A673 (cell line): ENCODE measurements at regions not wholly inside any gene's neighbourhood (a gene's known extent, or its start where the extent isn't known, plus 50 kb on each side); places are given as distances from the start of the nearest gene placed in this dataset.

Experiments used
- BruUV-seq: library from RNA; stranded (reverse); fragments of 400-500 nt; replicated peaks from 2 replicates; lab custom pipeline; 2021; lab: Mats Ljungman, UMichigan
- CTCF ChIA-PET: fragments of 300-600 bp; sonication (Branson Sonifier 250); formaldehyde crosslinking; loops from one replicate; lab custom pipeline; 2022; ENCODE audit warnings: antibody characterized with exemption; lab: Charles Lee
- POLR2A ChIA-PET: fragments of 300-600 bp; sonication (Branson Sonifier 250); formaldehyde crosslinking; loops from one replicate; lab custom pipeline; 2022; ENCODE audit warnings: antibody characterized with exemption; ENCODE audit not compliant: low non-redundant PET; lab: Charles Lee
- DNase-seq: peaks from one replicate; pipeline ENCODE4 v3.0.0-alpha.2; 2015; ENCODE audit warnings: low spot score
- H3K27ac ChIP-seq: fragments of 200-600 bp; sonication (generic); 2 replicates; pipeline ENCODE4 v1.5.1; 2016; ENCODE audit warnings: mixed run types, low read depth, mild to moderate bottlenecking, mixed read lengths, antibody characterized with exemption, low read length; ENCODE audit not compliant: poor library complexity, severe bottlenecking
- H3K27me3 ChIP-seq: fragments of 200-600 bp; sonication (generic); replicated peaks from 2 replicates; pipeline ENCODE4 v1.6.1; 2017; ENCODE audit warnings: mixed run types, low read depth, mild to moderate bottlenecking, mixed read lengths, antibody characterized with exemption, low read length; ENCODE audit not compliant: insufficient read depth, poor library complexity
- H3K36me3 ChIP-seq: fragments of 200-600 bp; sonication (generic); 2 replicates; pipeline ENCODE4 v1.6.1; 2016; ENCODE audit warnings: mixed run types, mild to moderate bottlenecking, mixed read lengths, antibody characterized with exemption, low read length; ENCODE audit not compliant: insufficient read depth, poor library complexity, severe bottlenecking
- H3K4me1 ChIP-seq: fragments of 200-600 bp; sonication (generic); 2 replicates; pipeline ENCODE4 v1.6.1; 2017; ENCODE audit warnings: mixed run types, mild to moderate bottlenecking, mixed read lengths, antibody characterized with exemption, low read length; ENCODE audit not compliant: insufficient read depth, poor library complexity, severe bottlenecking
- H3K4me3 ChIP-seq: fragments of 200-600 bp; sonication (generic); 2 replicates; pipeline ENCODE4 v1.5.1; 2016; ENCODE audit warnings: low read depth, mixed run types, mild to moderate bottlenecking, mixed read lengths, low read length; ENCODE audit not compliant: poor library complexity, severe bottlenecking
- H3K9me3 ChIP-seq: fragments of 200-600 bp; sonication (generic); 2 replicates; pipeline ENCODE4 v1.6.1; 2016; ENCODE audit warnings: mixed run types, low read depth, mild to moderate bottlenecking, mixed read lengths, antibody characterized with exemption, low read length; ENCODE audit not compliant: poor library complexity, severe bottlenecking
- CTCF ChIP-seq: fragments of 300-800, 200-600 bp; sonication (generic); conservative IDR thresholded peaks from 2 replicates; pipeline ENCODE4 v1.5.1; 2017; ENCODE audit warnings: low read depth, mild to moderate bottlenecking, antibody characterized with exemption, low read length, moderate library complexity, mixed read lengths
- EZH2 ChIP-seq: fragments of 200-600 bp; sonication (generic); IDR thresholded peaks from 2 replicates; pipeline ENCODE4 v1.6.1; 2017; ENCODE audit warnings: borderline replicate concordance, low read depth, mild to moderate bottlenecking, mixed read lengths, antibody characterized with exemption, low read length; ENCODE audit not compliant: poor library complexity, severe bottlenecking
- intact Hi-C: fragments of 100-400 bp; cut with micrococcal nuclease; formaldehyde crosslinking; loops from one replicate; pipeline ENCODE4 v1.10.0; 2022; ENCODE audit not compliant: unreplicated experiment

- H3K27ac ChIP-seq = no peak overlapping the region
- ChIA-PET POLR2A (no interaction called here), CTCF (no interaction called here)
- no peaks in the 10 kb centered on the region for H3K27me3 ChIP-seq
- no peaks in the 10 kb centered on the region for H3K9me3 ChIP-seq
- no peak for DNase-seq
- no peak overlapping the region for H3K4me3 ChIP-seq
- TF ChIP-seq EZH2 = no peak
- TF ChIP-seq CTCF = no peak
- H3K36me3 ChIP-seq = no peaks in the 10 kb centered on the region
- no peaks in the 10 kb centered on the region for H3K4me1 ChIP-seq
- intact Hi-C loops = no loop called here
- no TSS peak for BruUV-seq
These were observed 413.5 kb downstream of the GRIA2 start for GRCh38 chr4:157634057-157634456.

- Histone ChIP-seq H3K36me3 (no peaks in the 10 kb centered on the region), H3K9me3 (no peaks in the 10 kb centered on the region), H3K27me3 (no peaks in the 10 kb centered on the region), H3K4me3 (no peak overlapping the region), H3K4me1 (no peaks in the 10 kb centered on the region), H3K27ac (no peak overlapping the region)
- intact Hi-C loops = no loop called here
- no peak for DNase-seq
- POLR2A ChIA-PET = no interaction called here
- CTCF ChIA-PET = no interaction called here
- TF ChIP-seq EZH2 (no peak), CTCF (no peak)
- BruUV-seq = no TSS peak
These were observed 396.4 kb downstream of the GRIA2 start for GRCh38 chr4:157616741-157617472.

- TF ChIP-seq CTCF (no peak), EZH2 (no peak)
- no peak for DNase-seq
- Histone ChIP-seq H3K27ac (no peak overlapping the region), H3K4me1 (no peaks in the 10 kb centered on the region), H3K27me3 (no peaks in the 10 kb centered on the region), H3K36me3 (no peaks in the 10 kb centered on the region), H3K9me3 (no peaks in the 10 kb centered on the region), H3K4me3 (no peak overlapping the region)
- ChIA-PET CTCF (no interaction called here), POLR2A (no interaction called here)
- intact Hi-C loops = no loop called here
- no TSS peak for BruUV-seq
These were observed 387.5 kb downstream of the GRIA2 start for GRCh38 chr4:157607996-157608395.
